H54 (cell line): ENCODE measurements at regions not wholly inside any gene's neighbourhood (a gene's known extent, or its start where the extent isn't known, plus 50 kb on each side); places are given as distances from the start of the nearest gene placed in this dataset.
"Not testable (repeated sequence)": the region's sequence is repeated elsewhere in the genome, so short reads cannot be mapped to it uniquely, and the experiment has no call there.

Source experiments
- DNase-seq: peaks from one replicate; pipeline ENCODE4 v3.0.0; 2011; ENCODE audit warnings: low spot score, mixed read lengths; ENCODE audit not compliant: insufficient read length
- FAIRE-seq: peaks from 3 replicates; lab custom pipeline; 2011; peaks lifted over from hg19 to GRCh38; lab: Jason Lieb, UNC
- POLR2A ChIP-seq: IDR thresholded peaks from 2 replicates; pipeline ENCODE4 v1.6.1; 2011; ENCODE audit warnings: low read depth, mild to moderate bottlenecking, low read length

DNA sequence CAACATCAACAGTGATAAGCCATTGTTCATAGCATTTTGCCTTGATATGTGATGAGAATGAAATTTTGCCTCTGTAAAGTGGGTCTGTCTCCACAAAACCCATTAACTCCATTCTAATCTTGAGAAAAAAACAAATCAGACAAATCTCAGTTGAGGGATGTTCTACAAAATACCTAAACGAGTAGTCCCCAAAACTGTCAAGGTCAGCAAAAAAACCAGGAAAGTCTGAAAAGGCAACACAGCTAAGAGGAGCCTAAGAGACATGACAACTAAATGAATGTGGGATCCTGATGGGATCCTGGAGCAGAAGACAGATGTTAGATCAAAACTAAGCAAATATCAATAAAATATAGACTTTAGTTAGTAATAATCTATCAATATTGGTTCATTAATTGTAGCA, 431.6 kb upstream of the SPTLC3 start:
- FAIRE-seq (no peak), DNase-seq (no peak)
- TF ChIP-seq POLR2A: no peak

DNA sequence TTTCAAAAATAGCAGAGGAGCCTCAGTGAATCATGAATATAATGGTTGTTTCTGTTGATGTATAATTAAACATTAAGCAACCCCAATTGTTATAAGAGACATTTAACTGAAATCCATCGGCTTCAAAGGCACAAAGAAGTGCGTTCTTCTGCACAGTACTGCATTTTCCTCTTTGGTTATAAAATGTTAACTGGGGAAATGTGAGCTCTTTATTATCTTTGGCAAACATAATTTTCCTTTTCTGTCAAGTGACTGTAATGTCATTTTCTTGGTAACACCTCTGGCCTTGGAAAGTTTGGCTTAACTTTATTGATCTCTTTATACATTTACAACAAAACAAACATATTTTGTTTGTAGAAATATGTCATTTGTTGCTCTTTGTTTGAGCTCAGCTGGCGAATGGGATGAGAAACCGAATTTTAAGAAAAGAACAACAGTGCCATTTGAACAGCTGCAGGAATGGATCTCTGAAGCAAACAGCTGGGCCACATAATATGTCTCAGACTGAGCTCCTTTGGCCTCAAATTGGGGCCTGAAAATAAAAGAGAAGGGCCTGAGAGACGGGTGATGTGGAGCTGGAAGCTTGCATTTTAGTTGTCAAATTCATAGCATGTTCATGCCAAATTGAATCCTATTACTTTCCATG, 427.0 kb upstream of the SPTLC3 start:
- DNase-seq: no peak
- no peak for FAIRE-seq
- no peak for TF ChIP-seq POLR2A

DNA sequence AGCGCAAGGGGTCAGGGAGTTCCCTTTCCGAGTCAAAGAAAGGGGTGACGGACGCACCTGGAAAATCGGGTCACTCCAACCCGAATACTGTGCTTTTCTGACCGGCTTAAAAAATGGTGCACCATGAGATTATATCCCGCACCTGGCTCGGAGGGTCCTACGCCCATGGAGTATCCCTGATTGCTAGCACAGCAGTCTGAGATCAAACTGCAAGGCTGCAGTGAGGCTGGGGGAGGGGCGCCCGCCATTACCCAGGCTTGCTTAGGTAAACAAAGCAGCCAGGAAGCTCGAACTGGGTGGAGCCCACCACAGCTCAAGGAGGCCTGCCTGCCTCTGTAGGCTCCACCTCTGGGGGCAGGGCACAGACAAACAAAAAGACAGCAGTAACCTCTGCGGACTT, 426.1 kb upstream of the SPTLC3 start:
- DNase-seq, FAIRE-seq: not testable (repeated sequence)

DNA sequence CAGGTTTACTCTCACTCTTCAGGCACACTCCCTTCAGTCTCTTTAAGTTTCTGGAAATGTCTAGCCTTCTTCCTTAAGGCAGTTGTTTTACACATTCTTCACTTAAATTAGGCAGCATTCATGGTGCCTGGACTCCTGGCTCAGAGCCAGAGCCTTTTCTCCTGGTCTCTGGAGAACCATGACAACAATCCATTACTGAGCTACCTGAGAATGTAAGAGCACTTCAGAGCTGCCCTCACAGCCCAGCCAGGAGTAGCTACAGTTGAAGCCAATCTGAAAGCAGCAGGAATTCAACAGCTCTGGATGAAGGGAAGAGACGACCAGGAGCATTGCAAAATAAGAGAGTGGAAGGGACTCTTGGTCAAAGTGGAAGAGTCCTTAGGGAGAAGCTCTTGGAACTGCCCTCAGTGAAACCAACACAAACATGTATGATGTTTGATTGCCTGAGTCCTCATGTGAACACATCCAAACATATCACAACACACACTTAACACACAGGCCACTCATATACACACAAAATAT, 416.8 kb upstream of the SPTLC3 start:
- DNase-seq: no peak
- TF ChIP-seq POLR2A: no peak
- FAIRE-seq: no peak

DNA sequence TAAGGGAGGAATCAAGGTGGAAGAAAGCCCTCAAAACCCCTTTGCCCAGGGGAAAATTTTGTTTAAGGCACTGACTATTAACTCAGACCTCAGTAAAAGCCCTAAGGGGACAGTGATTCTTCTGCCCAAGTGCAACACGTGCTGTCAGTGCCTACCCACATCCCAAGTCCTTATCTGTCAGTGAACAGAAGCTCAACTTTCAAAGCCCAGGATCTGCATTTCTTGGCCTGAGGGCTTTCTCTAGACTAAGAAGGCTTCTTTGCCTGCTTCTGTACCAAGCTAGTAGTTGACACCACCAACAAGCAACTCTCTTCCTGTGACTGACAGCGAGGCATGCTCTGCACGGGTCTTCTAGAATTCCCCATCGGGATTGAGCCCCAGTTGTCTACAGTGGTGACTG, 416.0 kb upstream of the SPTLC3 start:
- no peak for TF ChIP-seq POLR2A
- DNase-seq (no peak), FAIRE-seq (no peak)

DNA sequence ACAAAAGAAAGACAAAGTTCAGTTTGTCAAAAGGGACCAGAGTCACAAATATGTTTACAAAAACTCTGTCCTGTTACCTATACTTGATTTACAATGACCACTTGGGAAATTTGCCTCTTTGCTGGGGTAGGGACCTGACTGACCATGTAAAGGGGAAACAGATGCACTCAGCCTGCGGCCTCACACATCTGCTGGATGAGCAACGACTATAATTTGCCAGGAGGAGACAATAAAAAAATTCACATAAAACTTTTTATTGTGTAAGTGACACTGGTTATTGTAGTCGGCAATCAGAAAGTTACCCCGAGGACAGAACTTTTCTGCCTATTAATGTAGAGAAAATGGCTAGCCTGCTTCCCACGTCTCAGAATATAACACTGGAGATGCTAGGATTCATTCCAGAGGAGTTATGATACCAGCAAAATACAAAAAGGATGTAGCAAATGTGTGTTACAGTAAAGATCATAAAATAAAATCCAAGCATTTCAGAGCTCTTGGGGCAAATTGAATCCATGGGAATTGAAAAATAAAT, 415.4 kb upstream of the SPTLC3 start:
- DNase-seq (no peak), FAIRE-seq (no peak)
- no peak for TF ChIP-seq POLR2A

DNA sequence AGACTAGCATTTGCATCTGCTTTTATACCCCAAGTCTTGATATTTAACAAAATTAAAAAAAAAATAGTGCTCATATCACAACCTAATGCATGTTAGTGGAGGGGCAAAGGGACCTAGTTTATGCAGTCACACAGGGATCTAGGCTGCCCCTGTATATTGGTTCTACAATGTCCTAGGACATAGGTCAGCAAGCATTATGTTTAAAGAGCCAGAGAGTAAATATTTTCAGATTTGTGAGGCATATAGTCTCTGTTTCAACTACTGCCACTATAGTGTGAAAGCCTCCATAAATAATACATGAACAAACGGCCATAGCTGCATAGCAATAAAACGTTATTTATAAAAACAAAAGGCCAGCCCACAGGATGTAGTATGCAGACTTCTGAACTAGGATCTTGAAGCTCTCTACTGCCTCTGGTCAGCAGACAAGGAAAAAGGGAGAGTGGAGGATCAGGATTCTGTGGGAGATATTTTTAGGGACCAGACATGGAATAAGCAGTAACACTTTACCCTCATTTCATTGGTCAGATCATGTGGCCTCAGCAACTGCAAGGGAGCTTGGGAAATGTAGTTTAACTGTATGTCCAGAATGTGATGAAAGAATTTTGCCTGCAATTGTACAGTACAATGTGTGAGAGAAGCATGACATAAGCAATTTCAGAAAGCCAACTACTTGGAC, 414.2 kb upstream of the SPTLC3 start:
- no peak for TF ChIP-seq POLR2A
- DNase-seq: peak; percentile 5
- FAIRE-seq: peak; percentile 11

DNA sequence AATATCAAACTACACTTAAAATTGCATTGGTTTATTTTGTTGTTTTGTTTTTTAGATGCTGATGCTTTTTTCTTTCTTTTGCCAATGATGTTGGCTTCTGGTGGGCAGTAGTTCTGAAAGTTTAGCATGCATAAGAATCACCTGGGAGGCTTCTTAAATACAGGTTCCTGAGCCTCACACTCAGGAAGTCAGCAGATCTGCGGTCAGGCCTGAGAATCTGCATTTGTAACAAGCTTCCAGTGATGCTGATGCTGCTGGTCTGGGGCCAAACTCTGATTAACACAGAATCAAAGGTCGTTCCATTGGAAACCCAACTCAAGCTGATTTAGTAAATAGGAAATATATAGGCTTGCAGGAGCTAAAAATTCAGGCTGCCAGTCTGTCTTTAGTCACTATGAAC, 412.9 kb upstream of the SPTLC3 start:
- no peak for FAIRE-seq
- no peak for DNase-seq
- TF ChIP-seq POLR2A: no peak

DNA sequence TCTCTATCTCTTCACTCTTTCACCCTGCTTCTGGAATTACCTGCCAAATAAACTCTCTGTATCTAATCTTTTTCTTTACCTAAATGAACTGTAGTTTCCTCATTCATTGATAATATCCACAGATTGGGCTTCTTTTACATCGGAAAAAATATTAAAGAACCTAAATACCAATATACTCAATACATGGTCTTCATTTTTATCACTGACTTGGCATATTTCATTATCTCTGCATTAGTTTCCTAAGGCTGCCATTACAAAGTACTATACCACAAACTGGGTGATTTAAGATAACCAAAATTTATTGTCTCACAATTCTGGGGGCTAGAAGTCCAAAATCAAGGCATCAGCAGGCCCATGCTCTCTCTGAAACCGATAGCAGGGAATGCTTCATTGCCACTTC, 411.9 kb upstream of the SPTLC3 start:
- FAIRE-seq (no peak), DNase-seq (no peak)
- TF ChIP-seq POLR2A: no peak

DNA sequence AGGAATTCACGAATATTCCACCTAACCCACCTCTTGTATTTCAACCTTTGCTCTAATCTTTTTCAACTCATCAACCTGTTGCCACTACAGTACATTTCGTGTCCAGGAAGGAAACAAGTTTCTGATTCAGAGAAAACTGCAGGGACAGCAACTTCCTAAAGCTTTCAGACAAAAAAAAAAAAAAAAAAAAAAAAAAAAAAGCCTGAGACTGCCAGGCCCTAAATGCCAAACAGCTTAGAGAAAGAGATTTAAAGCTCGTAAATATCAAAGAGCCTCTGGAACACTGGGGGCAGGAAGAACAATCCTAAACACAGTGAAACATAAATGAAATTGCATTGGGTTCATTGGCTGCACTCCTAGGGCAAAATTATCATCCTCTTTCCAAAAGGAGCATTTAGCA, 411.2 kb upstream of the SPTLC3 start:
- TF ChIP-seq POLR2A: no peak
- FAIRE-seq (no peak), DNase-seq (no peak)

DNA sequence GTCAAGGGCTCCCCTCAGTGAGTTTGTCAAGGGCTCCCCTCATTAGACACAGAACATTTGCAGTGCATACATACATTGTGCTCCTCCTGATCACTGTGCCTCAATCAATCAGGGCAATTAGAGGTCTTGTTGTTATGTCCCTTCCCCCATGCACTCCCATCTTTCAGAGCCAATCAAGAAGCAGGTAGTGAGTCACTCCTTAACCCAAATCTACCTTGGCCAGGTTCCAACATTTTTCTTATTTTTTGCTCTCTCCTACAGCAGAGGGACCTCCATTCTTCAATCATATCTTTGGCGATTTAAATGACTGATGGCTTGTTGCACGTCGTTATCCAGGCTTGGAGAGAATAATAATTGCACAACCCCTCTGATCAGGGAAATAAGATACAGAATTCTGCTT, 409.9 kb upstream of the SPTLC3 start:
- FAIRE-seq: no peak
- DNase-seq: no peak
- TF ChIP-seq POLR2A: no peak

DNA sequence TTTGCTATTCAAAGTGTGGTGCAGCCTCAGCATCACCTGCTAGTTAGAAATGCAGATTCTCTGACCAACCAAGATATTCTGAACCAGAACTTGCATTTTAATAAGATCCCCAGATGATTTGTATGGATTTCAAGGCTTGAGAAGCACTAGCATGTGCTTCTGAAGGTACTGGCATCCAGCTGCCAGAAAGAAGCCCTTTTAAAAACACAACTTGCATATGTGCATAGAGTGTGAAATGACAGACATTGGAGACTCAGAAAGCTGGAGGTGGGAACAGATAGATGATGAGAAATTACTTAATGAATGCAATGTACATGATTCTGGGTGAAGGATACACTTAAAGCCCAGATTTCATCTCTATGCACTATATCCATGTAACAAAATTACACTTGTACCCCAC, 409.3 kb upstream of the SPTLC3 start:
- no peak for TF ChIP-seq POLR2A
- DNase-seq (no peak), FAIRE-seq (no peak)

DNA sequence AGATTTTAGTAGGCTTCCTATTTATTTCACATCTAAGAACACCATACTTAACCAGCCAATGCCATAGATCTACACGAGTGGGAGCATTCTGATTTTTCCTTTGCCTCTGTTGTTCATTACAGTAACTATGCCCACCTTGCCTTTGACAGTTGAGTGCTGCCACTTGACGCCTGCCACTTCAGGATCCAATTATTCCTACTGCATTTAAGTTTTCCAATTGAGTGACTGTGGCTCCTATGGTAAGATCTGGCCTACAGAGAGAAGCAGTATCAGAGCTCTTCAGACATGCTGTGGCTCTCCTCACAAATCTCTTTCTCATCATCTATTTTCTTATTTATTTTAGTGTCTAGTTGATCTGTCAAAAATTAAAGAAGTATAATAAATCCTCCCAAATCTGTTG, 403.0 kb upstream of the SPTLC3 start:
- FAIRE-seq: no peak
- no peak for DNase-seq
- no peak for TF ChIP-seq POLR2A

DNA sequence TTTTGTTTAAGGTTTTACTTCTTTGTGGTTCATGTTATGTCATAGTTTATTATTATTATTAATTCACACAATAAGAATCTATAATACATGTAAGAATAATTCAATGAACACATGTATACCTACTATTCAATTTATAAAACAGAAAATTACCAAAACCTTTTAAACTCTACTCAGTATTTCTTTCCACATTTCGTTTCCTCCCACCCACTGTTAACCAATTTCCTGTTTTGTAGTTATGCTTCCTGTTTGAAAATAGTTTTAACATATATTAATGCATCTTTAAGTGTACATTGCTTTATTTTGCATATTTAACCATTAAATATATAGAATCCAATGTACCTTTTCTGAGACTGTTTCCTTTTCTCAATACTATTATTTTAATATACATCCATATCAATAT, 397.9 kb upstream of the SPTLC3 start:
- no peak for TF ChIP-seq POLR2A
- FAIRE-seq: no peak
- DNase-seq: no peak

DNA sequence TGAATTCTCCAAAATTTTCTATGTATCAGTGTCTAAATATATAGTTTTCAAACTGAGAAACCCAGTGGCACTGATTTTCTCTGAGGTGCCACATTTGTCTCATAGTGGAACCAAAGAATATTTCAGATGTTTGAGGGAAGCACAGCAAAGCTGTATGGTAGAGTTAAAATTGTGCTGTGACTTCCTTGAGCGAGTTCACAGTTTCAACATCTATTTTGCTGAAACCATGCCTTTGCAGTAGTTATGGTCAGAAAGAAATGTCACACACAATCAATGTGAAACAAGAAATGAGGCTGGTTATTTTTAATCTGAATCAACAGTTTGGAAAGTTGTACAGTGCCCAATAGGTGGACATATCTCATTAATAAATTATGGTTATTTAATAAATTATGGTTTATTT, 394.0 kb upstream of the SPTLC3 start:
- FAIRE-seq (no peak), DNase-seq (no peak)
- TF ChIP-seq POLR2A: no peak
